ENCODE measurements at regions not wholly inside any gene's neighbourhood (a gene's known extent, or its start where the extent isn't known, plus 50 kb on each side); places are given as distances from the start of the nearest gene placed in this dataset.
"Not testable (repeated sequence)": the region's sequence is repeated elsewhere in the genome, so short reads cannot be mapped to it uniquely, and the experiment has no call there.

GRCh38 chr6:122161136-122161535, 238.3 kb upstream of the HSF2 start:
- DNase-seq (ENCODE audit: low read depth), result no peak

- DNase-seq (ENCODE audit: low read depth), result no peak
These were observed 234.4 kb upstream of the HSF2 start for GRCh38 chr6:122165014-122165413.

- no peak for DNase-seq (ENCODE audit: low read depth)
These were observed 229.2 kb upstream of the HSF2 start for GRCh38 chr6:122170274-122170673.

GRCh38 chr6:122178988-122179387, 220.5 kb upstream of the HSF2 start:
- no peak for DNase-seq (ENCODE audit: low read depth)

GRCh38 chr6:122180132-122180531, 219.3 kb upstream of the HSF2 start:
- no peak for DNase-seq (ENCODE audit: low read depth)

GRCh38 chr6:122182061-122182460, 217.4 kb upstream of the HSF2 start:
- DNase-seq (ENCODE audit: low read depth), result no peak

GRCh38 chr6:122184401-122184827, 215.0 kb upstream of the HSF2 start:
- DNase-seq (ENCODE audit: low read depth), result no peak

- DNase-seq (ENCODE audit: low read depth), result not testable (repeated sequence)
These were observed 214.0 kb upstream of the HSF2 start for GRCh38 chr6:122185458-122185857.

- DNase-seq (ENCODE audit: low read depth), result no peak
These were observed 212.3 kb upstream of the HSF2 start for GRCh38 chr6:122187186-122187585.

GRCh38 chr6:122198922-122199321, 200.5 kb upstream of the HSF2 start:
- DNase-seq (ENCODE audit: low read depth), result no peak

- DNase-seq (ENCODE audit: low read depth), result no peak
These were observed 199.0 kb upstream of the HSF2 start for GRCh38 chr6:122200440-122200839.

- DNase-seq (ENCODE audit: low read depth), result no peak
These were observed 196.8 kb upstream of the HSF2 start for GRCh38 chr6:122202576-122203137.

GRCh38 chr6:122207061-122207460, 192.4 kb upstream of the HSF2 start:
- no peak for DNase-seq (ENCODE audit: low read depth)

- no peak for DNase-seq (ENCODE audit: low read depth)
These were observed 191.7 kb upstream of the HSF2 start for GRCh38 chr6:122207794-122208193.

- DNase-seq (ENCODE audit: low read depth), result no peak
These were observed 184.7 kb upstream of the HSF2 start for GRCh38 chr6:122214605-122215318.

- DNase-seq (ENCODE audit: low read depth), result no peak
These were observed 179.2 kb upstream of the HSF2 start for GRCh38 chr6:122220254-122220653.

- no peak for DNase-seq (ENCODE audit: low read depth)
These were observed 176.7 kb upstream of the HSF2 start for GRCh38 chr6:122222761-122223160.

GRCh38 chr6:122223251-122223650, 176.2 kb upstream of the HSF2 start:
- no peak for DNase-seq (ENCODE audit: low read depth)

- DNase-seq (ENCODE audit: low read depth), result no peak
These were observed 160.6 kb upstream of the HSF2 start for GRCh38 chr6:122238861-122239260.

- DNase-seq (ENCODE audit: low read depth), result no peak
These were observed 152.4 kb upstream of the HSF2 start for GRCh38 chr6:122246906-122247658.

GRCh38 chr6:122248001-122248669, 151.3 kb upstream of the HSF2 start:
- no peak for DNase-seq (ENCODE audit: low read depth)

GRCh38 chr6:122248844-122249243, 150.6 kb upstream of the HSF2 start:
- no peak for DNase-seq (ENCODE audit: low read depth)

Measured in Daoy (cell line).